Vagina (tissue), 2 donors: ENCODE measurements at regions not wholly inside any gene's neighbourhood (a gene's known extent, or its start where the extent isn't known, plus 50 kb on each side); places are given as distances from the start of the nearest gene placed in this dataset.

ENCODE experiments used
- POLR2A ChIP-seq, 2 donors: fragments of 450-650 bp; IDR thresholded peaks; one replicate each; pipeline ENCODE4 v1.6.1; 2017; ENCODE audit warnings: antibody characterized with exemption in 2 of 2, mild to moderate bottlenecking in 2 of 2, moderate library complexity in 2 of 2
- TF ChIP-seq, protein P1 (sequence below), 3 experiments: fragments of 450-650 bp in 2 of 3; fragments of 200-600 bp in 1 of 3; sonication (generic) in 1 of 3; IDR thresholded peaks; one replicate each; pipeline ENCODE4 v1.5.1; 2017 to 2019; ENCODE audit warnings: antibody characterized with exemption in 3 of 3, mild to moderate bottlenecking in 2 of 3, moderate library complexity in 2 of 3

DNA sequence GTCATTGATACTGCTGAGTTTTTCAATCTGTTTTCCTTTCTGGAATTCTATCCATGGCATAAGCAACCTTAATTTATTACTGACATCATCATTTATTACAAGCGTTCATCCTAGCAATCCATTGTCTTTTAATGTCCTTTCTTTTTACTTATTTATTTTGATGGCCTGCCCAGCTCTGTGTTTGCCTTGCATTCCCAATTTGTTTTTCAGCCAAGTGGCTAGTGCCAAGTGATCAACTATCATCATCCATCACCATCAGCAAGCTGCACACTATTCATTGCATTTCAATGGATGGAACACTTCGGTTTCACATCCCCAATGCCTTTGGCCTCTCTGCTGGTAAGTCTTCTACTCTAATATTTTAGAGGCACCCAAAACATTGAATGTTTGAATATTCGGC is 831.7 kb upstream of the EPHA5 start:
- TF ChIP-seq POLR2A (IDR thresholded peaks at IDR 0.05) = no peak
- TF ChIP-seq, protein P1, sequence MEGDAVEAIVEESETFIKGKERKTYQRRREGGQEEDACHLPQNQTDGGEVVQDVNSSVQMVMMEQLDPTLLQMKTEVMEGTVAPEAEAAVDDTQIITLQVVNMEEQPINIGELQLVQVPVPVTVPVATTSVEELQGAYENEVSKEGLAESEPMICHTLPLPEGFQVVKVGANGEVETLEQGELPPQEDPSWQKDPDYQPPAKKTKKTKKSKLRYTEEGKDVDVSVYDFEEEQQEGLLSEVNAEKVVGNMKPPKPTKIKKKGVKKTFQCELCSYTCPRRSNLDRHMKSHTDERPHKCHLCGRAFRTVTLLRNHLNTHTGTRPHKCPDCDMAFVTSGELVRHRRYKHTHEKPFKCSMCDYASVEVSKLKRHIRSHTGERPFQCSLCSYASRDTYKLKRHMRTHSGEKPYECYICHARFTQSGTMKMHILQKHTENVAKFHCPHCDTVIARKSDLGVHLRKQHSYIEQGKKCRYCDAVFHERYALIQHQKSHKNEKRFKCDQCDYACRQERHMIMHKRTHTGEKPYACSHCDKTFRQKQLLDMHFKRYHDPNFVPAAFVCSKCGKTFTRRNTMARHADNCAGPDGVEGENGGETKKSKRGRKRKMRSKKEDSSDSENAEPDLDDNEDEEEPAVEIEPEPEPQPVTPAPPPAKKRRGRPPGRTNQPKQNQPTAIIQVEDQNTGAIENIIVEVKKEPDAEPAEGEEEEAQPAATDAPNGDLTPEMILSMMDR (IDR thresholded peaks at IDR 0.05) = no peak
